HG03342 (cell line): ENCODE measurements at regions not wholly inside any gene's neighbourhood (a gene's known extent, or its start where the extent isn't known, plus 50 kb on each side); places are given as distances from the start of the nearest gene placed in this dataset.
"Not testable (repeated sequence)": the region's sequence is repeated elsewhere in the genome, so short reads cannot be mapped to it uniquely, and the experiment has no call there.

Experiments used
- ATAC-seq: cut with Tn5 transposase; IDR thresholded peaks from one replicate; pipeline ENCODE4 v1.9.1; 2021; ENCODE audit warnings: mild to moderate bottlenecking, moderate library complexity; ENCODE audit not compliant: unreplicated experiment

DNA sequence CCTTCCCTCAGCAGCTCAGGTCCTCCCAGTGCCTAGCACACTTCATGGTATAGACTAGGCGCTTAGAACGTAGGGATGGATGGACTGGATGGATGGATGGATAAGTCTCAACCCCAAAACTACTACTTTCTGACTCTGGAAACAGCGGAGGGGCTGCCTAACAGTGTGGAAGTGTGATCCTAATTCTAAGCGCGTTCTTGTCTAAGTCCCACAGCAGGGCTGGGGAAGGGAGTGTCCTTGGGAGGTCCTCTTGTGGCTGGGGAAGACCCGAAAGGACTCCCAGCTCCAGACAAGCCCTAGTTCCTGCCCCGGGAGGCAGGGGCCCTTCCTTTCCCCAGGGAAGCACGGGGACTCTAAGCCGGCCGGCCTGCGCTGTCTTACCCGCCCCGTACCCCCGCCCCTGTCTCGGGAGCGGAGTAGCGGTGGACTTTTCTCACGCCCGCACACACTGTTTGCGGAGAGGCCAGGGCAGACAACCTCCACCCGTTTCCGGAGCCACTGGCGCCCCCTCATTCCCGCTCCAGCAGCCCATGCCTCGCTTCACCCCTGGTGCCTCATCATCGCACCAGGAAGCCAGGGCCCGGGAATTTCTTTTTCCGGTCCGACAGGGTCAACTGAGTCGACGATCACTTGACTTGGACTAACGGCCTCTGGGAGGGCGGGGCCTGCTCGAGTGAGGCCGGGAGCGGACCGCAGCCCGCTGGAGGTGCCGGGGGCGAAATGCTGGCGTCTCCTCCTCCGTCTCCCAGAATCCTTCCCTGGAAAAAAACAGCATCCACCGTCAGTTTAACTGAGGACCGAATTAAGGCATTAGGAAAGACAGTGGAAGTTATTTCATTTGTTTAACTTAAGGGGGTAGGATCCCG, 133.3 kb downstream of the TBC1D2B start:
- no peak for ATAC-seq

DNA sequence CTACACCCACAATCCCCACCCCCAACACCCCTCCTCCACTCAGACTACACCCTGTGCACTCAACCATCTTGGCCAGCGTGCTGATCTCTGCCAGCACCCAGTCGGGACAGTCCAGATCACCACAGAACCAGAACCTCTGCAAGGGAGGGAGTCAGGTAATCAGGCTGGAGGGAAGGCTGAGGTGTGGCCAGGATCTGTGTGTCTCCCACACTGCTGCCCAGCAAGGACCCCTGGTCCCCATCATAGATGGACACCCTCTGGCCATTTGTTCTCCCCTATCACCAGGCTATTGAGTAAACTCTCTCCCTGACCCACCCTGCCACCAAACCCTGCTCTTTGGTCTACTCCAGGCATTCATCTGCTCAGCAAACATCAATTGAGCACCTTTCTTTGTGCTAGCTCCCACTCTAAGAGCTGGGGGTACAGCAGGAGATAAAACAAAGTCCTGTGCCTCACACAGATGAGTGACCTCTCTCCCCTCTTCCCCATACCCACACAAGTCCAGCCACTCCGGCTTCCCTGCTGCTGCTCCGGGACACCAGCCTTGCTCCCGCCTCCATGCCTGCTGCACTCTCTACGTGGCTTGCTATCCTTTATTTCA, 134.8 kb downstream of the TBC1D2B start:
- ATAC-seq, result no peak

DNA sequence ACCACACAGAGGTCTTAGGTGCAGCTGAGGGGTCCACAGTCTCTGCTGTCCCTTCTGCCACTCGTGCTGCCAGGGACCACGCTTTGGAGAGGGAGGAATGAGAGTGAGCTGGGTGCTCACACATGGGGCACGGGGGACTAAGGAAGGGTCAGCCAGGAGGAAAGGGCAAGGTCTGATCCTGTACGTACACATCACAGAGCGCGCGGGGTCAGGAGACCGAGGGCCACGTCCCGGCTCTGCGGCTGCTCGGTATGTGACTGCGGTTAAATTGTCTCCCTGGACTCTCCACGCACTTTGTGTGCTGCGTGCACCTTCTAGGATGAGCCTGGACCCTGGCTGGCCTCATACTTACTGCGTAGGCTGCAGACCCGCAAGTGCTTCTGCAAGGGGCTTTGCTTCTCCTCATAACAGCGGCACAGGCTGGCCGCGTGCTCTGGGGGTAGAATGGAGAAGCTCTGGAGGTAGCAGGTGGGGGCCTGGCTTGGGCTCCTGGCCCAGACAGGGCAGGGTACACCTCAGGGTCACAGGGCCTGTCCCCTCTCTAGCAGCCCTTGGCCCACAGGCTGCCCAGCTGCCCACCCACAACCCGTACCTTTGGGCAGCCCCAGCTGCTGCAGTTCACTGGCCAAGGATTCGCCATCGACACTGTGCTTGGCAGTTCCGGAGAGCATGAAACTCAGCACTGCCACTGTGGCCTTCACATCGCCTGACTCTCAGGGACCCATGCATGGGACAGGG, 136.3 kb downstream of the TBC1D2B start:
- not testable (repeated sequence) for ATAC-seq

DNA sequence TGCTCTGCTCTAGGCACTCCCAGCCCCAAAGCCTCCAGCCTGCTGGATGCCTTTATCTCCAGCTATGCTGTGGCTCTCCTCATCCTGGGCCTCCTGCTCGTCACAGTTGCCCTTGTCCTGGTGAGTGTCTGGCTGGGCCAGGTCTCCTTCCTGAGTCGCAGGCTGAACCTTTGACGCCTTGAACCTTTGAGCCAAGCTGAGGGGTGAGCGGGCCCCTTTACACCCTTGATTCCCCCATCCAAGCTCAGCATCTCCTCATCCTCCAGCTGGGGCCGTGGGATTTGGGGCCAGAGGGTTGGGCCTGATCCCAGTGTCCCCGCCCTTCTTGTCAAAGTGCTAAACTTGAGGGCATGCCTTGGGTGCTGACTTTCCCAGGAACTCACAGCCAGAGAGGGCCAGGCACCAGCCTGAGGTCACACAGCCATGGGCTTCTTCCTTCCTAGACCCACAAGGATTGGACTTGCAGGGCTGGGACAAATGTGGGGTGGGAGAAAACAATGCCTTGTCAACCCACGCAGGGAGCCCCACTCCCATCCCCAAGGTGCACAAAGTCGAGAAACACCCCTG, 137.0 kb downstream of the TBC1D2B start:
- ATAC-seq, result no peak

DNA sequence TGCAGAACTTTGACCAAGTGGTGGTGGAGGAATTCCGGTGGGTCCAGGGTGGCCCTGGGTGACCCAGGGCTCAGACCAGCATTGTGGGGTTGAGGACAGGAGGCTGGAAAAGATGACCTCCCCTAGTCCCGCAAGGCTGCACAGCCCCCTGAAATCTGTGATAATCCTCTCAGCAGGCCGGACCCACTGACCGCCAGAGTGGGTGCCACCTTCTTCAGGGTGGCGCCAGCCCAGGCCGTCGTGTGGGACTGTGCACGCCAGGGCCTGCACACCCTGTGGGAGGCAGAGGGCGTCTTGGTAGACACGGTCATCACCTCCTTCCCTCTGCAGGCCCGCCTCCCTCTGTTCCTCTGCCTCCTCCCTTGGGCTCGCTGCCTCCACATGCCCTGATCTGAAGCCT, 137.7 kb downstream of the TBC1D2B start:
- no peak for ATAC-seq

DNA sequence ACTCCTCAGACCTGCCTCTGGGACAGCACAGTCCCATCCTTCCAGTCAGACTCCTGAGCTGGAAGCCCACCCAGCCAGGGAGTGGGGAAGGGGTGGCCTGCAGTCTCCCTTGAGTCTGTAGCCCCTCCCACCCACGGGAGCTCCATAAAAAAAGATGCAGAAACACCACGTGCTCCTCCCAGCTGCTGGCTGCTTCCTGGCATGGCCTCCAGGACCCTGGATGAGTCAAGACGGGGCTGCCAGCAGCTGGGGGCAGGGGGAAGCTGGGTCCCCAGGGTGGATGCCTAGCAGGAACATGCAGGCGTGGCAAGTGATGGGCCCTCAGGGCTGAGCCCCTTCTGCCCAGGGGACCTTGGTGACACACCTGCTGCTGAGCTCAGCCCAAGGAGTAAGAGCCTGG, 138.5 kb downstream of the TBC1D2B start:
- not testable (repeated sequence) for ATAC-seq

DNA sequence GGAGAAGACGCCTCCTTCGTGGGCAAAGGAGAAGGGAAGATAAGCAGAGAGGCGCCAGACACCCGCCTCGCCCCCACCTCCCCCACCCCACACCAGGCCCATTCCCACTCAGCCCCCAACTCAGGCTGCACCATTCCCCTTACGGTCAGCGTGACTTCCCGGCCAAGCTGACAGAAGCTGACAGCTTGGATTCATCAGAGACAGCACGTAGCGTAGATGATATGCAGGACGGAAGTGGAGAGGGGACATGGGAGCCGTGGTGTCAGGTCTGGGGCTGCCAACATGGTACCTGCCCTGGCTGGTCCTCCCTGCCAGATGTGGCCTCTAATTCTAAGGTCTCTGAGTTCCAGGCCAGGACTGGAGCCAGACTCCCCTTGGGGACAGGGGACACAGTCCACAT, 139.0 kb downstream of the TBC1D2B start:
- not testable (repeated sequence) for ATAC-seq

DNA sequence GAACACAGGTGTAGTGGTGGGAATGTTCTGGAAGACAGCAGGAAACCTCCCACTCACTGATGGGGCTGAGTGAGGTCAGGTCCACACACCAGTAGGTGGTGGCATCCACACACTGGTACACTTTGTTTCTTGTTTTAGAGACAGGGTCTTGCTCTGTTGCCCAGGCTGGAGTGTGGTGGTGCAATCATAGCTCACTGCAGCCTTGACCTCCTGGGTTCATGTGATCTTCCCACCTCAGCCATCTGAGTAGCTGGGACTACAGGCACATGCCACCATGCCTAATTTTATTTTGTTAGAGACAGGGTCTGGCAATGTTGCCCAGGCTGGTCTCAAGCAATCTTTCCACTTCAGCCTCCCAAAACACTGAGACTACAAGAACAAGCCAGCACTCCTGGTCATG, 140.9 kb downstream of the TBC1D2B start:
- ATAC-seq, result not testable (repeated sequence)

DNA sequence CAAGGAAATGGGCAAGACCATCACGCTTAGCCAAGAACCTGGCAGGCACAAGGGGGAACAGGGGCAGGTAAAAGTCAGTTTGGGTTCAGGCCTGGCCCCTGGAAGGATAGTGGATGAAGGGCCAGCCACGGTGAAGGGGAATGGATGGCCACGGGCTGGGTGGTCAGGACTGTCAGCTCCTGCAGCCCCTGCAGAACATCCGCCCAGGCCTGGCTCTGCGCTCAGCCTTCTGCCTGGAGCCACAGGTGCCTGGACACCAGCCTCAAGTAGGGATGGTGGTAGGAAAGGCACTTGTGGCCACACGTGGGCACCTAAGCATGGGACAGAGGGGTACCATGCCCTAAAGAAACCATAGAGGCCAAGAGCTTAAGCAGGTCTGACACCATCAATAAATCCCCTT, 143.0 kb downstream of the TBC1D2B start:
- ATAC-seq, result not testable (repeated sequence)

DNA sequence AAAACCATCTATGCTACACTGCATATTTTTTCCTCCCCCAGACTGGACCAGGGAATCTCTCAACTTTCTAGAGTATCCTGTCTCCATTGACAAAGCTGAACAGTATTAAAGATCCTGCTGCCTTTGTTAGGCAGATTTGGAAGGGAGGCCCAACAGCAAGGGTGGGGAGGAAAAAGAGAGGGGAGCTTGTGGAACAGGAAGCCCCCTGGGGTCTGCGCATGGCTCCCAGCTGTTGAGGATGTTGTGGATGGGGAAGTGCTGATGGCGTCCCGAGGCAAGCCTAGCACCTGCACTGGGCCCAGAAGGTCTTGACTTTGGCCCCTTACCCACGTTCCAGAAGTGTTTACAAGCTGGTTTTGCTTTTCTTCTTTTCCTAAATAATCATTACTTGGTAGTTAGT, 146.6 kb downstream of the TBC1D2B start:
- not testable (repeated sequence) for ATAC-seq

DNA sequence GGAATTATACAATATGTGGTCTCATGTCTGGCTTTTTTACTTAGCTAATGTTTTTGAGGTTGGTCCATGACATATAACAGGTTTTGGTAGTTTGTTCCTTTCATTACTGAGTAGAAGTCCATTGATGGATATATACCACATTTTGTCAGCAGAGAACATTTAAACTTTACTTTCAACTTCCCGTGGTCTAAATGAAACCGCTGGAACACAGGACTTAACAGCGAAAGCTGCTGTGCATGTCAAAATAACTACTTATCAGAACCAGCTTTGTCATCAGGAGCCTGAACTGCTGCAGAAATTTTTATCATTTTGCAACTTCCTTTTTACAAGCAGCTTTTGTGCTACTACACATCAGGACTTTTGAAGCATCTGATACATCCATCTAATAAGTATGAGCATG, 147.0 kb downstream of the TBC1D2B start:
- ATAC-seq, result not testable (repeated sequence)

DNA sequence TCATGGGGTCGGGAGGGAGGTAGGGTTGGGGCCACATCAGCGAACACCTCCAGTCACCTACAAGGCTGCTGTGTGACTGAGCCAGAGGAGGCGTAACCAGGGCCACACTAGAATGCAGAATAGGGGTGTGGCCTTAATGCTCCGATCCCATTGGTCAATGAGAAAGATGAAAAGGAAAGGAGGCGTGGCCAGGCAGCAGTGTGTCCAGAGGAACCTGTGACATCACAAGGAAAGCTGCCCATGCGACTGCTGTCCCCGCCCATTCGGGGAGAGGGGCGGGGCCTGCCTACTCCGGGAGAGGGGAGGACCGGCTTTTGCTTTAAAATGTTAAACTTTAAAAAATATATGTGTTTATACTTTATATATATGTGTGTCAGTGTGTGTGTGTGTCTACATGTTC, 150.7 kb downstream of the TBC1D2B start:
- not testable (repeated sequence) for ATAC-seq

DNA sequence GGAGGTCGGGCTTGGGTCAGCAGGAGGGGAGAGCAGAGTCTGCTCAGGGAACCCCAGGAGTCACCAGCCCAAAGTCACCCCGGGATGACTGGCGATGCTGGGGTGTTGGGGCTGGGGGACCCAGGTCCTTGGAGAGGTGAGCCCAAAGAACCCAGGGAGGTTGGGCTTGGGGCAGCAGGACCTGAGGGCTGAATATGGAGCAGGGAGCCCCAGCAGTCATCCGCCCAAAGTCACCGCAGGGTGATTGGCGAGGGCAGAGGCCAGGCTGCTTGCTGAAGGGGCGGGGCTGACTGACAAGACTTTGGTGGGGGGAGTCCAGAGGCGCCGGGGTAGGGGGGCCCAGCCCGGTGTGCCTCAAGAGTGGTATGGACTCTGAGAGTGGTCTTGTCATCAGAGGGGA, 151.2 kb downstream of the TBC1D2B start:
- not testable (repeated sequence) for ATAC-seq

DNA sequence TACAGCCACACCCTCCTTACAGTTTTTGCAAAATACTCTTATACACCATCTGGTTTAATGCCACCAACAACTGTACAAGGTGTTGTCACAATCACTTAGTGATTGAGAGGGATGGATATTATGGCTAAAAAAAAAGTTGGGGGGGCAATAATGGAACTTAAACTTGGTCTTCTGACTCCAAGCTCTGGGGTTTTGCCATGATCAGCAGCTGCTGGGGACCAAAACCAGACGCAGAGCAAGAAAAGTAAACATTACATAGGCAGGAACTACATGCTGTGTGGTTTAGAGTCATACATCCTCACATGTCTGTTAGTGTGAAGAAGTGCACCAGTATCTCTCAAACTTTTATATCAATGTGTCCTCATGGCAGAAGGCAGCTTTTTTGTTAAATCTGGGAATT, 152.4 kb downstream of the TBC1D2B start:
- ATAC-seq, result not testable (repeated sequence)

DNA sequence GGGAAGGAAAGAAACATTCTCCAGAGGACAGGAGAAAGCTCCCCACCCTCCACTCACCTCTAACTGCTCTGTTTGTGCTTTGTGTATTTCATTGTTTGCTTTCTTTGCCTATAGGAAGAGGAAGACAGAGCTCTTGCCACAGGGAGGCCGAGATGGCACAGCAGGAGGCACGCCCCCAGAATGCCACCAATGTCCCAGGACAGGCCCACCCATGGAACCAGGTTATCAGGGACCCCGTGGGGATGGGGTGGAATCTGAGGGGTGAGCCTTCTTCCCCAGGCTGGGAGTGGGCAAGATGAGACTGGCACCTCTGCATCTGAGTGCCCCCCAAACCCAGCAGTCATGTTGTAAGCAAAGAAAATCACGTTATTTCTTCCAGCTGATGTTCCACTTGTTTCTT, 155.8 kb downstream of the TBC1D2B start:
- ATAC-seq, result no peak

DNA sequence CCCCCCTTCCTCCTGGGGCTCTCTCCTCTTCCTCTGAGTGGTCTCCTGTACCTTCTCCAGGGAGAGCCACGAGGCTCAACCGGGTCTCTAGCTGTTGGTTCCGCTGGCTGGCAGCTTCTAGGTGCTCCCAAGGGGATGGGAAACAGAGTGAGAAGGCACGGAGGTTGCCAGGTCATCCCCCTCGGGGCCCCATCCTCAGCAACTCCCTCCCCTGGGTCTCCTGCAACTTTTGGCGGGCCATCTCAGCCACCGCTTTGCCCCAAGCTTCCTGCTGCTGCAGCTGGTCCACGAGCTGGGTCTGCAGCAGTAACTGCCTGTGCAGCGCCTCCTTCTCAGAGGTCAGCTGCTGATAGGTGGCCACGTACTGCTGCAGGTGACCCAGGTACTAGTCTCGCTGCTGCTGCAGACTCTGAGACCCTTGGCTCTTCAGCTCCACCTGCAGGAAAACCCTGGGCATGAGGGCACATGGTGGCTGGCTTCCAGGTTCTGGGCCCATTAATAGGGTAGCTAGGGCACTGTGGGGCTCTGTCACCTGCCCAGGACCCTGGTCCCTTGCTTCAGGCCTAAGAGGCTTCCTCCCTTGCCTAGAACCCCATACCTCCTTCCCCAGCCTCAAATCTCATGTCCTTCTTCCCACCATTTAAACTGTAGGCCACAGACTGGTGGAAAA, 160.4 kb downstream of the TBC1D2B start:
- not testable (repeated sequence) for ATAC-seq

DNA sequence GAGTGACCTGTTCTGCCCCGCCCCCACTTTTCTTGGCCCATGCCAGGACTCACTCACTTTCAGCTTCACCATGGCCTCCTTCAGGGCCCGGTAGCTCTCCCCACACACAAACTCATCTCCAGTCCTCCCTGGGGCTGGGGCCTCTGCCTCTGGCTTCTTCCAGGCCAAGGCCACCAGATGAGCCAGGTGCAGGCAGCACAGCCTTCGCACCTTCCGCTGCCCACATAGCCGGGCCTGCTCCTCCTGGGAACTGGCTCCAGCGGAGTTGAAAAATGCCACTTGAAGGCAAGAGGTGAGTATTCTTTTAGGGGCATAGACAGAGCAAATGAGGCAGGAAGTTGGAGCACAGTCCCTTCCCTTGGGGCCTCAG, 161.6 kb downstream of the TBC1D2B start:
- not testable (repeated sequence) for ATAC-seq

DNA sequence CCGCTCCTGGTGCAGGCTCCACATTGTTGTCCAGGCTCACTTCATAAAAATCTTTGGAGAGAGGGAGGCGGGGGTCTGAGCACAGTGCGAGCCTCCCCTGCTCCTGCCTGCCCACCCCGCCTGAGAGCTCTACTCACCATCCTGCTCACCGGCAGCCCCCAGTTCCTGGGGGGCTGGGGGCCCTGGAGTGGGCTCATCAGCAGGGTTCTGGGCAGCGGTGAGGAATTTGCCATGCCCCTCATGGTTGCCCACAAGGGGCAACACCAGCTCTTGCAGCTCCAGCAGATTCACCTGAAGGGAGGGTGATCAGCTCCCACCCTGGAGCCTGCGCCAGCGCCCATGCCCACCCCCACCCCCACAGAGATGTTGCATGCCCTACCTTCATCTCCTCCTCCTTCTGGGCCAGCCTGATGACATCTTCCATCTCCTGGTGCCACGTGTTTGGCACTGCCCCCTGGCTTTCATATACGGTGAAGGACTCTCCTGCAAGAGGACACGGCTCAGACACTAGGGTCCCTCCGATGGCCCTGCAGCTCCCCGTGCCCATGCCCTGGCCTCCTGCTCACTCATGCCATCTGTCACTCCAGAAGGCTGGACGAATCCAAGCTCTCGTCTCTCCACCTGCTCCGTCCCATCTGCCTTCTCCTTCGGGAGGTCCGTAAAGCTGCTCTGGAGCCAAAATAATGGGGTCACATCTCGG, 162.1 kb downstream of the TBC1D2B start:
- no peak for ATAC-seq

DNA sequence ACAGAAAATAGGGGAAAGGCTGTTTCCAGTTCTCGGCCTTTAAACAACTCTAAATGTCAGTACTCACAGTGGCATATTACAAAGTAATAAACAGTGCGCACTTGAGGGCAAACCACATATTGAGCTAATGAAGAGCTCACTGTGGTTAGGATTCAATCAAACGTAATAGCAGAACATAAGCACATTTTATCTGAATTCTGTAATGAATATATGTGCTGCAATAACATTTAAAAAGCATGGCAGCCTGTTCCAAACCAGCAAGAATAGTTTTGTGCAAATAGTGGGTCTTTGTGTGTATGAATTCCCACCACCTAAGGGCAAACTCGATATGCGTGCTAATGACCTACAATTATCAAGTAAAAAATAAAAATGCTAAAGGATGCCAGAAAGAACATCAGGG, 163.0 kb downstream of the TBC1D2B start:
- not testable (repeated sequence) for ATAC-seq
